HG02678 (cell line): ENCODE measurements at regions not wholly inside any gene's neighbourhood (a gene's known extent, or its start where the extent isn't known, plus 50 kb on each side); places are given as distances from the start of the nearest gene placed in this dataset.

Experiments
- ATAC-seq: cut with Tn5 transposase; IDR thresholded peaks from one replicate; pipeline ENCODE4 v1.9.1; 2021; ENCODE audit warnings: mild to moderate bottlenecking, moderate library complexity; ENCODE audit not compliant: unreplicated experiment

GRCh38 chr21:25054689-25055088 lies 552.6 kb downstream of the MRPL39 start:
- no peak for ATAC-seq

GRCh38 chr21:25039461-25040380 lies 567.6 kb downstream of the MRPL39 start:
- peak; percentile 90 for ATAC-seq

- ATAC-seq, result no peak
Measured at GRCh38 chr21:25036775-25037174, 570.5 kb downstream of the MRPL39 start.

- no peak for ATAC-seq
Measured at GRCh38 chr21:25031750-25032149, 575.5 kb downstream of the MRPL39 start.

GRCh38 chr21:25029580-25029979 lies 577.7 kb downstream of the MRPL39 start:
- ATAC-seq, result no peak

GRCh38 chr21:25025596-25025995 lies 581.7 kb downstream of the MRPL39 start:
- no peak for ATAC-seq

GRCh38 chr21:25024639-25025038 lies 582.6 kb downstream of the MRPL39 start:
- no peak for ATAC-seq

- no peak for ATAC-seq
Measured at GRCh38 chr21:25005388-25005787, 601.9 kb downstream of the MRPL39 start.

- no peak for ATAC-seq
Measured at GRCh38 chr21:25002676-25003075, 604.6 kb downstream of the MRPL39 start.

GRCh38 chr21:24995216-24995615 lies 612.1 kb downstream of the MRPL39 start:
- ATAC-seq, result peak; percentile 21

GRCh38 chr21:24994717-24995116 lies 612.6 kb downstream of the MRPL39 start:
- peak; percentile 47 for ATAC-seq

GRCh38 chr21:24989516-24989915 lies 617.8 kb downstream of the MRPL39 start:
- ATAC-seq, result no peak

GRCh38 chr21:24988941-24989340 lies 618.3 kb downstream of the MRPL39 start:
- no peak for ATAC-seq

- ATAC-seq, result peak; percentile 79
Measured at GRCh38 chr21:24976238-24976637, 631.0 kb downstream of the MRPL39 start.

- ATAC-seq, result no peak
Measured at GRCh38 chr21:24969068-24969467, 638.2 kb downstream of the MRPL39 start.

- peak; percentile 95 for ATAC-seq
Measured at GRCh38 chr21:24955275-24955961, 651.9 kb downstream of the MRPL39 start.

GRCh38 chr21:24948186-24948585 lies 659.1 kb downstream of the MRPL39 start:
- ATAC-seq, result no peak

- ATAC-seq, result no peak
Measured at GRCh38 chr21:24945910-24946309, 661.4 kb downstream of the MRPL39 start.

- no peak for ATAC-seq
Measured at GRCh38 chr21:24941316-24942185, 665.7 kb downstream of the MRPL39 start.

GRCh38 chr21:24939291-24939690 lies 668.0 kb downstream of the MRPL39 start:
- ATAC-seq, result no peak

- ATAC-seq, result no peak
Measured at GRCh38 chr21:24938573-24938972, 668.7 kb downstream of the MRPL39 start.
